ENCODE measurements at regions not wholly inside any gene's neighbourhood (a gene's known extent, or its start where the extent isn't known, plus 50 kb on each side); places are given as distances from the start of the nearest gene placed in this dataset.
"Not testable (repeated sequence)": the region's sequence is repeated elsewhere in the genome, so short reads cannot be mapped to it uniquely, and the experiment has no call there.

- DNase-seq, result no peak
These were observed 366.0 kb downstream of the OMA1 start for GRCh38 chr1:58180537-58180936.

- DNase-seq, result not testable (repeated sequence)
These were observed 377.4 kb downstream of the OMA1 start for GRCh38 chr1:58169160-58169559.

- DNase-seq, result not testable (repeated sequence)
These were observed 379.4 kb downstream of the OMA1 start for GRCh38 chr1:58167131-58167530.

- no peak for DNase-seq
These were observed 380.1 kb downstream of the OMA1 start for GRCh38 chr1:58166417-58166816.

GRCh38 chr1:58165073-58165472 lies 381.5 kb downstream of the OMA1 start:
- no peak for DNase-seq

GRCh38 chr1:58162952-58163550 lies 383.5 kb downstream of the OMA1 start:
- peak; percentile 54 for DNase-seq

GRCh38 chr1:58159434-58159830 lies 387.1 kb downstream of the OMA1 start:
- no peak for DNase-seq

GRCh38 chr1:58158506-58159433 lies 387.8 kb downstream of the OMA1 start:
- no peak for DNase-seq

- DNase-seq, result no peak
These were observed 388.5 kb downstream of the OMA1 start for GRCh38 chr1:58158016-58158415.

- DNase-seq, result no peak
These were observed 389.3 kb downstream of the OMA1 start for GRCh38 chr1:58157256-58157655.

- no peak for DNase-seq
These were observed 389.7 kb downstream of the OMA1 start for GRCh38 chr1:58156831-58157230.

GRCh38 chr1:58156124-58156468 lies 390.4 kb downstream of the OMA1 start:
- DNase-seq, result no peak

GRCh38 chr1:58155418-58156123 lies 391.0 kb downstream of the OMA1 start:
- peak; percentile 8 for DNase-seq

GRCh38 chr1:58154256-58154655 lies 392.3 kb downstream of the OMA1 start:
- DNase-seq, result no peak

- DNase-seq, result no peak
These were observed 393.8 kb downstream of the OMA1 start for GRCh38 chr1:58152697-58153096.

- no peak for DNase-seq
These were observed 397.2 kb downstream of the OMA1 start for GRCh38 chr1:58149271-58149812.

GRCh38 chr1:58144698-58145270 lies 401.7 kb downstream of the OMA1 start:
- no peak for DNase-seq

GRCh38 chr1:58143972-58144697 lies 402.4 kb downstream of the OMA1 start:
- DNase-seq, result peak; percentile 9

- DNase-seq, result no peak
These were observed 410.1 kb downstream of the OMA1 start for GRCh38 chr1:58136387-58136786.

GRCh38 chr1:58135821-58136321 lies 410.7 kb downstream of the OMA1 start:
- DNase-seq, result no peak

GRCh38 chr1:58133562-58133961 lies 413.0 kb downstream of the OMA1 start:
- DNase-seq, result no peak

GRCh38 chr1:58123051-58123450 lies 423.5 kb downstream of the OMA1 start:
- DNase-seq, result no peak
